Activated naive CD8-positive, alpha-beta T cell treated with anti-CD3 and anti-CD28 coated beads, Interleukin-2, amount 50 U/mL, for 24 hours (primary cell): ENCODE measurements at regions not wholly inside any gene's neighbourhood (a gene's known extent, or its start where the extent isn't known, plus 50 kb on each side); places are given as distances from the start of the nearest gene placed in this dataset.

Experiments used
- ATAC-seq: fragments of 150-1000 bp; cut with Tn5 transposase; one replicate; pipeline ENCODE4 v1.10.0; 2021
- DNase-seq: peaks from one replicate; pipeline ENCODE4 v3.0.0; 2021
- H3K27ac Mint-ChIP-seq: one replicate; pipeline ENCODE4 v1.8.0; 2021; ENCODE audit warnings: mild to moderate bottlenecking, mixed read lengths
- H3K27me3 Mint-ChIP-seq: one replicate; pipeline ENCODE4 v1.8.0; 2021; ENCODE audit warnings: mixed read lengths
- H3K36me3 Mint-ChIP-seq: one replicate; pipeline ENCODE4 v1.8.0; 2021; ENCODE audit warnings: low read depth, mixed read lengths
- H3K4me1 Mint-ChIP-seq: one replicate; pipeline ENCODE4 v1.8.0; 2021; ENCODE audit warnings: mixed read lengths
- H3K4me3 Mint-ChIP-seq: one replicate; pipeline ENCODE4 v1.8.0; 2021; ENCODE audit warnings: mild to moderate bottlenecking, moderate library complexity, mixed read lengths
- H3K9me3 Mint-ChIP-seq: one replicate; pipeline ENCODE4 v1.8.0; 2021; ENCODE audit warnings: mixed read lengths

DNA sequence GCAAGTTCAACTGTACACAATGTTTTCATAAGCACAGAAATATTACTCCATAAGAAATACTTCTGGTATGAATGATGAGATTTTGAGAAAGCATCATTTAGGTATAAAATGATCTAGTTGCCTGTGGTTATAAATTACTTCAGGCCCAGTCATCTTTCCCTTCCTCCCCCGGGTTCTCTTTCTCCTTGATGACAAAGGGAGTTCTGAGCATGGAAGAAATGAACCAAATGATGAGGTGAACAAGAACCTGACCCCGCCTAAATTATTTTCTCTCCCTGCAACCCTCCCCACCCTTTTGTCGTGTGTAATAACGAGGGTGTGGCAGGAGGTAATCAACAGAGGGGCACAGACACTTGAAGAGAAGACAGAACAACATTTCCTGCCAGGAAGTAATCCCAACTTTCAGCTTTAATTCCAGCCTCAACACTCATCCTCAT, 319.6 kb upstream of the SP8 start:
- Mint-ChIP-seq H3K9me3 (peaks cover 12% of the 10 kb centered on the region), H3K36me3 (no peaks in the 10 kb centered on the region), H3K4me3 (no peak overlapping the region), H3K27ac (no peak overlapping the region), H3K27me3 (no peaks in the 10 kb centered on the region), H3K4me1 (peaks cover 4% of the 10 kb centered on the region)
- ATAC-seq = no peak
- no peak for DNase-seq

GRCh38 chr7:21107101-21107500, 320.4 kb upstream of the SP8 start:
- DNase-seq (no peak), ATAC-seq (no peak)
- Mint-ChIP-seq H3K9me3 (peaks cover 12% of the 10 kb centered on the region), H3K4me3 (no peak overlapping the region), H3K36me3 (no peaks in the 10 kb centered on the region), H3K27me3 (no peaks in the 10 kb centered on the region), H3K27ac (no peak overlapping the region), H3K4me1 (peaks cover 4% of the 10 kb centered on the region)

- peaks cover 12% of the 10 kb centered on the region for H3K9me3 Mint-ChIP-seq
- ATAC-seq (no peak), DNase-seq (no peak)
- H3K27me3 Mint-ChIP-seq = no peaks in the 10 kb centered on the region
- no peaks in the 10 kb centered on the region for H3K36me3 Mint-ChIP-seq
- H3K4me3 Mint-ChIP-seq = no peak overlapping the region
- peaks cover 4% of the 10 kb centered on the region for H3K4me1 Mint-ChIP-seq
- no peak overlapping the region for H3K27ac Mint-ChIP-seq
Measured at GRCh38 chr7:21108182-21108581, 319.7 kb upstream of the SP4 start.

DNA sequence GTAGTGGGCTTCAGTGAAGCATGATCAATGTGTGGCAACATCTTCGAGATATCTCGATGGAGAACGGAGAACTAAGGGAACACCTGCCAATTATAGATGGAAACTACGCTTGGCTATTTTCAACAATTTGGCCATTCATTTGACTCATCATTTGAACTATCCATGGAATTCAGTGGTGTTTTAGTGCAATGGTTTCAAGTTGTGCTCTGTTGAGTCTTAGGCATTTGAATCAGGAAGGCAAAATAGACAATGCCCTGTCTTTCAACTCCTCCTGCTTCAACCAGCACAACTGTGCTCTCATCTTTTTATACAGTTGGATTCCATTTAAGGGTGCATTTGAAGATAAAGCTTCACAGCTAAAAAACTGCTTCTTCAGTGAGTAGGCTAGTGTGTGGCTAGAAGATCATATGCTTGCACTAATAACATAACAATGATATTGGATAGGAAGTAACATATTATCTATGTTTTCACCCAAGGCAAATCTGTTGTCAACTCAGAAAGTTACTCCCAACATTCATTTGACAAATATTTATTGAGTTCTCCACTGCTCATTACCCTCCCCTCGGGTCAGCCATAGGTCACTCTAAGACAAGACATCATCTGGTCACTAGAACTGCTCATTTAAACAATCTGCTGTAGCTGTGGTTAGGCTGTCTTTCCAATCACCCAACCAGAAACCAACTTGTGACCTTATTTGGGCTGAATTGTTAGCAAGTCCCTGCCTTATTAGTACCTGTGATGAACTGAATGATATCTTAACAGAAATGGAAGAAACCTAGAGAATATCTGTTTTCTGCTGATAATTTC, 314.1 kb upstream of the SP4 start:
- H3K4me1 Mint-ChIP-seq = no peaks in the 10 kb centered on the region
- no peaks in the 10 kb centered on the region for H3K27me3 Mint-ChIP-seq
- no peak overlapping the region for H3K27ac Mint-ChIP-seq
- H3K9me3 Mint-ChIP-seq = no peaks in the 10 kb centered on the region
- DNase-seq = no peak
- no peaks in the 10 kb centered on the region for H3K36me3 Mint-ChIP-seq
- ATAC-seq = no peak
- no peak overlapping the region for H3K4me3 Mint-ChIP-seq

GRCh38 chr7:21123586-21123985, 304.3 kb upstream of the SP4 start:
- H3K9me3 Mint-ChIP-seq = no peaks in the 10 kb centered on the region
- H3K36me3 Mint-ChIP-seq = no peaks in the 10 kb centered on the region
- no peak for DNase-seq
- peak overlapping the region; percentile 2 for H3K27ac Mint-ChIP-seq
- H3K27me3 Mint-ChIP-seq = peaks cover 5% of the 10 kb centered on the region
- peak; percentile 77 for ATAC-seq
- H3K4me1 Mint-ChIP-seq = peaks cover 12% of the 10 kb centered on the region
- no peak overlapping the region for H3K4me3 Mint-ChIP-seq

- peaks cover 13% of the 10 kb centered on the region for H3K27me3 Mint-ChIP-seq
- H3K4me3 Mint-ChIP-seq = no peak overlapping the region
- H3K27ac Mint-ChIP-seq = no peak overlapping the region
- H3K9me3 Mint-ChIP-seq = peaks cover 3% of the 10 kb centered on the region
- ATAC-seq (no peak), DNase-seq (no peak)
- peaks cover 12% of the 10 kb centered on the region for H3K4me1 Mint-ChIP-seq
- H3K36me3 Mint-ChIP-seq = peaks cover 3% of the 10 kb centered on the region
Measured at GRCh38 chr7:21125297-21125696, 302.6 kb upstream of the SP4 start.

DNA sequence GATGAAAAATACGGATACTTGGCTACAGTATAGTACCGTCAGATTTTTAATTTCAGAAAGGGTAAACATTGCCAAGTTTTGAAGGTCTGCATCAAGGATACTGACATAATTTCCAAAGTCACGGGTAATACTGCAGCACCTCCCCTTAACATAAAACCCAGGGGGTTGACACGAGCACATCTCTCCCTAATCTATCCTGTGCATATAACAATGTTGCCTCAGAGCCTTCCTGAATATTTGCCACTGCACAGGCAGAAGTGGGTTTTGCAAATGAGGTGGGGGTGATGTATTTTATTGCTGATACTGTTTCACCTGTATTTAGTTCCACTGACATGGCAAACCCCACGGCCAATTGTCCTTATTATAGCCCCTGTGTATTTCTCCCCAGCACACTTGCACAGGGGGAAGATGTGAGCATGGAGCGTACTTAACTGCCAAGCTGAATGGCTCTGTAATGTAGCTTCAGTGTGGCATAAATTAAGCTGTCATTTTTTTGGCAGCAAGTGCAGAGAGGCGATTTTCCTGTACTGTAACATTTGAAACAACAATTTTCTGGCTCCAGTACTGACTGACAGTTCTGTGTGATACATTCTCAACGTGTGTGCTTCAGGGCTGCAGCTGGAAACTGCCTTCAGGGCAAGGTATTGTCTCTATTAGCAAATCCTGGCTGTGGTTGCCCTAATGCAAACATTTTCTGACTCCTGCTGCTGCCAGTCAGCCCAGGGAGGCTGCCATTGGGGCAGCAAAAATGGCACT, 299.6 kb upstream of the SP4 start:
- H3K27ac Mint-ChIP-seq = no peak overlapping the region
- H3K27me3 Mint-ChIP-seq = peaks cover 21% of the 10 kb centered on the region
- no peak overlapping the region for H3K4me3 Mint-ChIP-seq
- ATAC-seq = no peak
- peaks cover 8% of the 10 kb centered on the region for H3K4me1 Mint-ChIP-seq
- H3K9me3 Mint-ChIP-seq = peaks cover 8% of the 10 kb centered on the region
- H3K36me3 Mint-ChIP-seq = peaks cover 3% of the 10 kb centered on the region
- no peak for DNase-seq

- Mint-ChIP-seq H3K4me1 (no peaks in the 10 kb centered on the region), H3K36me3 (peaks cover 3% of the 10 kb centered on the region), H3K27ac (no peak overlapping the region), H3K9me3 (peaks cover 19% of the 10 kb centered on the region), H3K4me3 (no peak overlapping the region), H3K27me3 (peaks cover 21% of the 10 kb centered on the region)
- DNase-seq (no peak), ATAC-seq (no peak)
Measured at GRCh38 chr7:21131897-21132296, 296.0 kb upstream of the SP4 start.

DNA sequence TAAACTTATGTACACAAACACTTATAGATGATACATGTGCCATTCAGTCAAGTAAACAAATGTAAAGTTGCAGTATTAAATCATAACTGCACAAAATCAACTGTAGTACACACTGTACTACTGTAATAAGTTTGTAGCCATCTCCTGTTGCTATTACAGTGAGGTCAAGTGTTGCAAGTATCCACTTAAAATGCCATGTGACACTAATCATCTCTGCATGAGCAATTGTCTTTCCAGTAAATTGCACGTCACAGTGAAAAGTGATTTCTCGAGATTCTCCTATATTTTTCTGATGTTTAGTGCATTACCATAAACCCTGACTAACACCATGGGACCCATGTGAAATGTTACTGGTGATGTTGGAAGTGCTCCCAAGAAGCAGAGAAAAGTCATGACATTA, 293.3 kb upstream of the SP4 start:
- H3K4me1 Mint-ChIP-seq = no peaks in the 10 kb centered on the region
- H3K9me3 Mint-ChIP-seq = peaks cover 19% of the 10 kb centered on the region
- DNase-seq = no peak
- ATAC-seq = no peak
- peaks cover 3% of the 10 kb centered on the region for H3K36me3 Mint-ChIP-seq
- H3K4me3 Mint-ChIP-seq = no peak overlapping the region
- peaks cover 12% of the 10 kb centered on the region for H3K27me3 Mint-ChIP-seq
- no peak overlapping the region for H3K27ac Mint-ChIP-seq

GRCh38 chr7:21135437-21135836, 292.4 kb upstream of the SP4 start:
- Mint-ChIP-seq H3K27me3 (peaks cover 11% of the 10 kb centered on the region), H3K4me1 (no peaks in the 10 kb centered on the region), H3K9me3 (peaks cover 16% of the 10 kb centered on the region), H3K36me3 (no peaks in the 10 kb centered on the region), H3K27ac (no peak overlapping the region), H3K4me3 (no peak overlapping the region)
- ATAC-seq (no peak), DNase-seq (no peak)

DNA sequence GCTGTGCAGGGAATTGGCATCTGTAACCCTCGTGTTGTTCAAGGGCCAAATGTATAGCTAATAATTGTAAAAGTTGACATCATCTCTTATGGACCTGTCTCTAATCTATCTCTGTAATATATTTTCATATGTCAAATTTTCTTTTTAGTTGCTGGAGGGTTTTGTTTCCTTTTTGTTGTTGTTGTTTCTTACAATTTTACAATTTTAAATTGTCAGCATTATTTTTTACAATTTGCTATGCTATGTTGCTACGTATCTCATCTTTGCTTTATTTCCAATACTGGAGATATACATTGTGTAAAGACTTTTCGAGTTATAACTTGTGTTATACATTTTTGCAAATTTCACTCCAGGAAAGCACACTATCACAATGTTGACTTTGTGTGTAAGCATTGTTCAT, 290.2 kb upstream of the SP4 start:
- H3K4me1 Mint-ChIP-seq = no peaks in the 10 kb centered on the region
- H3K9me3 Mint-ChIP-seq = peaks cover 11% of the 10 kb centered on the region
- H3K27me3 Mint-ChIP-seq = peaks cover 4% of the 10 kb centered on the region
- DNase-seq (no peak), ATAC-seq (no peak)
- H3K4me3 Mint-ChIP-seq = no peak overlapping the region
- no peak overlapping the region for H3K27ac Mint-ChIP-seq
- H3K36me3 Mint-ChIP-seq = no peaks in the 10 kb centered on the region

- no peak overlapping the region for H3K27ac Mint-ChIP-seq
- no peak for DNase-seq
- peak; percentile 54 for ATAC-seq
- no peaks in the 10 kb centered on the region for H3K36me3 Mint-ChIP-seq
- H3K4me1 Mint-ChIP-seq = no peaks in the 10 kb centered on the region
- H3K27me3 Mint-ChIP-seq = peaks cover 5% of the 10 kb centered on the region
- no peak overlapping the region for H3K4me3 Mint-ChIP-seq
- peaks cover 5% of the 10 kb centered on the region for H3K9me3 Mint-ChIP-seq
Measured at GRCh38 chr7:21140622-21141021, 287.3 kb upstream of the SP4 start.

GRCh38 chr7:21141476-21141875, 286.4 kb upstream of the SP4 start:
- no peaks in the 10 kb centered on the region for H3K36me3 Mint-ChIP-seq
- DNase-seq (no peak), ATAC-seq (no peak)
- no peaks in the 10 kb centered on the region for H3K9me3 Mint-ChIP-seq
- H3K4me3 Mint-ChIP-seq = no peak overlapping the region
- no peak overlapping the region for H3K27ac Mint-ChIP-seq
- peaks cover 5% of the 10 kb centered on the region for H3K27me3 Mint-ChIP-seq
- H3K4me1 Mint-ChIP-seq = no peaks in the 10 kb centered on the region

GRCh38 chr7:21142081-21142480, 285.8 kb upstream of the SP4 start:
- no peaks in the 10 kb centered on the region for H3K36me3 Mint-ChIP-seq
- ATAC-seq = no peak

More at GRCh38 chr7:21142081-21142480, 285.8 kb upstream of the SP4 start:
- Mint-ChIP-seq H3K27me3 (peaks cover 5% of the 10 kb centered on the region), H3K27ac (no peak overlapping the region), H3K4me1 (no peaks in the 10 kb centered on the region), H3K9me3 (no peaks in the 10 kb centered on the region), H3K4me3 (no peak overlapping the region)
- DNase-seq = no peak
